ENCODE measurements at regions not wholly inside any gene's neighbourhood (a gene's known extent, or its start where the extent isn't known, plus 50 kb on each side); places are given as distances from the start of the nearest gene placed in this dataset.

DNA sequence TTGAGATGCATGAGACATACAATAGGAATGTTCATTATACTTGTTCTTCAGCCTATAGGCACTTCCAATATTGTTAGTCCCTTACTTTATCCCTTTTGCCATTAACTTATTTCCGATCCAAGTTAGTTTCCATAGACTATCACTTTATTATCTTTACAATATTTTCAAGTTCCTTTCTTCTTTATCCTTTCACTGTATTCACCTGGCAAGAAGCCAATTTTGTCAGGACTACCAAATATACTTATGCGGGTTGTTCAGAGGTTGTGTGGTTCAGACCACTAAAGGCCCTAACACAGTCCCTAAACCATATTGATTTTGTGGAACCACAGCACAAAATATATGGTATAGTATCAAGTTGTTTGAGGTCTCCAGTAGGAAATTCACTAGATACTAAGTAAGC is 245.0 kb upstream of the HTR2C start (continued):
- TF ChIP-seq GABPA (IDR thresholded peaks at IDR 0.05; ENCODE audit: low read depth, low read length) (no peak), GABPA (CRISPR knock-in tag; IDR thresholded peaks at IDR 0.05; ENCODE audit: low read depth) (no peak), TCF7 (IDR thresholded peaks at IDR 0.05; ENCODE audit: low read depth) (no peak), ZNF772 (CRISPR knock-in tag; IDR thresholded peaks at IDR 0.05) (no peak), REL (CRISPR knock-in tag; conservative IDR thresholded peaks at IDR 0.05) (no peak), WIZ (CRISPR knock-in tag; IDR thresholded peaks at IDR 0.05) (no peak), HNRNPL (IDR thresholded peaks at IDR 0.05; ENCODE audit: low read depth, low read length) (no peak), ISL2 (CRISPR knock-in tag; IDR thresholded peaks at IDR 0.05) (no peak), GZF1 (CRISPR knock-in tag; IDR thresholded peaks at IDR 0.05) (no peak)
- TF ChIP-seq, protein P1, sequence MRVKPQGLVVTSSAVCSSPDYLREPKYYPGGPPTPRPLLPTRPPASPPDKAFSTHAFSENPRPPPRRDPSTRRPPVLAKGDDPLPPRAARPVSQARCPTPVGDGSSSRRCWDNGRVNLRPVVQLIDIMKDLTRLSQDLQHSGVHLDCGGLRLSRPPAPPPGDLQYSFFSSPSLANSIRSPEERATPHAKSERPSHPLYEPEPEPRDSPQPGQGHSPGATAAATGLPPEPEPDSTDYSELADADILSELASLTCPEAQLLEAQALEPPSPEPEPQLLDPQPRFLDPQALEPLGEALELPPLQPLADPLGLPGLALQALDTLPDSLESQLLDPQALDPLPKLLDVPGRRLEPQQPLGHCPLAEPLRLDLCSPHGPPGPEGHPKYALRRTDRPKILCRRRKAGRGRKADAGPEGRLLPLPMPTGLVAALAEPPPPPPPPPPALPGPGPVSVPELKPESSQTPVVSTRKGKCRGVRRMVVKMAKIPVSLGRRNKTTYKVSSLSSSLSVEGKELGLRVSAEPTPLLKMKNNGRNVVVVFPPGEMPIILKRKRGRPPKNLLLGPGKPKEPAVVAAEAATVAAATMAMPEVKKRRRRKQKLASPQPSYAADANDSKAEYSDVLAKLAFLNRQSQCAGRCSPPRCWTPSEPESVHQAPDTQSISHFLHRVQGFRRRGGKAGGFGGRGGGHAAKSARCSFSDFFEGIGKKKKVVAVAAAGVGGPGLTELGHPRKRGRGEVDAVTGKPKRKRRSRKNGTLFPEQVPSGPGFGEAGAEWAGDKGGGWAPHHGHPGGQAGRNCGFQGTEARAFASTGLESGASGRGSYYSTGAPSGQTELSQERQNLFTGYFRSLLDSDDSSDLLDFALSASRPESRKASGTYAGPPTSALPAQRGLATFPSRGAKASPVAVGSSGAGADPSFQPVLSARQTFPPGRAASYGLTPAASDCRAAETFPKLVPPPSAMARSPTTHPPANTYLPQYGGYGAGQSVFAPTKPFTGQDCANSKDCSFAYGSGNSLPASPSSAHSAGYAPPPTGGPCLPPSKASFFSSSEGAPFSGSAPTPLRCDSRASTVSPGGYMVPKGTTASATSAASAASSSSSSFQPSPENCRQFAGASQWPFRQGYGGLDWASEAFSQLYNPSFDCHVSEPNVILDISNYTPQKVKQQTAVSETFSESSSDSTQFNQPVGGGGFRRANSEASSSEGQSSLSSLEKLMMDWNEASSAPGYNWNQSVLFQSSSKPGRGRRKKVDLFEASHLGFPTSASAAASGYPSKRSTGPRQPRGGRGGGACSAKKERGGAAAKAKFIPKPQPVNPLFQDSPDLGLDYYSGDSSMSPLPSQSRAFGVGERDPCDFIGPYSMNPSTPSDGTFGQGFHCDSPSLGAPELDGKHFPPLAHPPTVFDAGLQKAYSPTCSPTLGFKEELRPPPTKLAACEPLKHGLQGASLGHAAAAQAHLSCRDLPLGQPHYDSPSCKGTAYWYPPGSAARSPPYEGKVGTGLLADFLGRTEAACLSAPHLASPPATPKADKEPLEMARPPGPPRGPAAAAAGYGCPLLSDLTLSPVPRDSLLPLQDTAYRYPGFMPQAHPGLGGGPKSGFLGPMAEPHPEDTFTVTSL (CRISPR knock-in tag; IDR thresholded peaks at IDR 0.05; ENCODE audit: borderline replicate concordance) = no peak

All from HepG2 (cell line).